ENCODE measurements at regions not wholly inside any gene's neighbourhood (a gene's known extent, or its start where the extent isn't known, plus 50 kb on each side); places are given as distances from the start of the nearest gene placed in this dataset.
"Not testable (repeated sequence)": the region's sequence is repeated elsewhere in the genome, so short reads cannot be mapped to it uniquely, and the experiment has no call there.

DNA sequence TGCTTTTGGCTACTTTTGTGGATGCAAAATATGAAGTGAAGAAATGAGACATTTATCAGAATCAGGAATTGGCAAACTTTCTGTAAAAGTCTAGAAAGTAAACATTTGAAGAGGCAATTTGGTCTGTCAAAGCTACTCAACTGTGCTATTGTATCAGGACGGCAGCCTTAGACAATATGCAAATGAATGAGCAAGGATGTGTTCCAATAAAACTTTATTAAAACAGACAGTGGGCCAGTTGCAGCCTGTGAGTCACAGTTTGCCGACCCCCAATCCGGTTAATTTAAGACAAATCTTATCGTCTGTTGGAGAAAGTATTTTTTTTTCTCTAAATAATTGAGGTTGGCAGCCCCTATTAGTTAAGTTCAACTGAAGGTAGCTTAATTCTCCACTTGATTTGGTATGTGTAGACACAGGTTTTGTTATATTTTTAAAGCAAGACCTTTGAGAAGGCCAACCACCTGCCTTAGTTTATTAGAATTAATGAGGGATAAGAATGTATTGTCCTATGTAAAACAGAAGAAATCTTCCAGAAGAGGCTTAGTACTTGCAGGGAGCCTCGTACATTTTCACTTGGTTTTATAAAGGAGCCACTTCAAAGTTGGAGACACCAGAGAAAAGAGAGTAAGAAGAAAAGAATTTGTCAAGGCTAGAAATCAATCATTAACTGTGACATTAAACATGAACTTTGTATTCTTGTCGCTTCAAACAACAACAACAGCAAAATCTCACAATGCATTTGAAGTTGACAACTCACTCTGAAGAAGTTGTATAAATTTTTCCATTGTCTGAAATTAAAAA lies 81.6 kb upstream of the FAT1 start:
- H3K27ac ChIP-seq (ENCODE audit: low read length) = no peak overlapping the region
- no peaks in the 10 kb centered on the region for H3K27me3 ChIP-seq (ENCODE audit: control insufficient read depth, insufficient read depth)
- DNase-seq (no peak), ATAC-seq (no peak)
- 85% methylated on average over 6 of the region's 6 CpGs for WGBS
- no peaks in the 10 kb centered on the region for H3K9me3 ChIP-seq (ENCODE audit: control insufficient read depth, low read length)
- intact Hi-C loops (cut with DNase I) = no loop called here
- no peak overlapping the region for H3K4me3 ChIP-seq (ENCODE audit: low read length)
- H3K4me1 ChIP-seq (ENCODE audit: control insufficient read depth, insufficient read depth, low read length) = no peaks in the 10 kb centered on the region

DNA sequence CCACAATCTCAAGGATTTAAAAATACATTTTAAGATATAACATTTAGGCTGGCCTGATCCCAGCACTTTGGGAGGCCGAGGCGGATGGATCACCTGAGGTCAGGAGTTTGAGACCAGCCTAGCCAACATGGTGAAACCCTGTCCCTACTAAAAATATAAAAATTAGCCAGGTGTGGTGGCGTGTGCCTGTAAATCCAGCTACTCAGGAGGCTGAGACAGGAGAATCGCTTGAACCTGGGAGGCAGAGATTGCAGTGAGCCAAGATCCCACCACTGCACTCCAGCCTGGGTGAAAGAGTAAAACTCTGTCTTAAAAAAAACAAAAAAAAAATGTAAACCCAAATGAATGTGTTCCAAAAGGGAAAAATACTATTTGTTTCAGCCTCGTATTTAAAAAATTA lies 82.3 kb upstream of the FAT1 start:
- H3K4me3 ChIP-seq (ENCODE audit: low read length); H3K9me3 ChIP-seq (ENCODE audit: control insufficient read depth, low read length); H3K27ac ChIP-seq (ENCODE audit: low read length); ATAC-seq; H3K4me1 ChIP-seq (ENCODE audit: control insufficient read depth, insufficient read depth, low read length); intact Hi-C loops (cut with DNase I); DNase-seq; H3K27me3 ChIP-seq (ENCODE audit: control insufficient read depth, insufficient read depth): not testable (repeated sequence)
- 88% methylated on average over 5 of the region's 5 CpGs for WGBS

DNA sequence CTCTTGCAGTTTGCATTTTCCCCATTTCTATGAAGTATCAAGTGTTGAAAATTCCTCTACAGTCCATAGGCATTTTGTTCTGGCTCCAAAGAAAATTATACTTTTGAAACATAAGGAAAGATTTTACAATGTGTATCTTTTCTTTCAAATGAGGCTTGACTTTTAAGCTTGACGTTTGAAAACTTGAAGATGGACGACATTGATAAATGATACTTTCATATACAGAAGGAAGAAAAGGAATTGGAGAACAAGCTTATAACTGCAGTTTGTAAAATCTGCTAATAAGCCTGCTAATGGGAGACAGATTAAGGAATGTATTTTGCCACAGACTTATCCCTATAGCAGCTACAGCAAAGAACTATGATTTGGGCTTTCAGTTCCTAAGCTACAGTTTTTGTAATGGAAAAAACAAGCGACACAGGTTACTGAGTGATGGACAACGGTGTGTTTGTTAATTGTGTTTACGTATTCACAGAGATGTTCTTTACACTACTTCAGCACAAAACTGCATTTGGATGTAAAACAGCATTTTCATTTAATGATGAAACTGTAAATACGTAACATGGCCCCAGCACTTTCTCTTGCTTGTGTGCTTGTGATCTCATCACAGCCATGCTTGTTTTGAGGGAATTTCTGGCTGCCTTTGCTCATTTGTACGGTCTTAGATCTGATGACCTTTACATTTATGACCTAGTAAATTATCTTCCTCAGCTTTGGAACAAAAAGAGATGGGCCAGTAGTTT lies 83.2 kb upstream of the FAT1 start:
- intact Hi-C loops (cut with DNase I) = no loop called here
- no peak overlapping the region for H3K27ac ChIP-seq (ENCODE audit: low read length)
- no peaks in the 10 kb centered on the region for H3K27me3 ChIP-seq (ENCODE audit: control insufficient read depth, insufficient read depth)
- no peaks in the 10 kb centered on the region for H3K9me3 ChIP-seq (ENCODE audit: control insufficient read depth, low read length)
- DNase-seq = no peak
- no peak for ATAC-seq
- H3K4me3 ChIP-seq (ENCODE audit: low read length) = no peak overlapping the region
- WGBS = 55% methylated on average over 7 of the region's 7 CpGs
- H3K4me1 ChIP-seq (ENCODE audit: control insufficient read depth, insufficient read depth, low read length) = no peaks in the 10 kb centered on the region

DNA sequence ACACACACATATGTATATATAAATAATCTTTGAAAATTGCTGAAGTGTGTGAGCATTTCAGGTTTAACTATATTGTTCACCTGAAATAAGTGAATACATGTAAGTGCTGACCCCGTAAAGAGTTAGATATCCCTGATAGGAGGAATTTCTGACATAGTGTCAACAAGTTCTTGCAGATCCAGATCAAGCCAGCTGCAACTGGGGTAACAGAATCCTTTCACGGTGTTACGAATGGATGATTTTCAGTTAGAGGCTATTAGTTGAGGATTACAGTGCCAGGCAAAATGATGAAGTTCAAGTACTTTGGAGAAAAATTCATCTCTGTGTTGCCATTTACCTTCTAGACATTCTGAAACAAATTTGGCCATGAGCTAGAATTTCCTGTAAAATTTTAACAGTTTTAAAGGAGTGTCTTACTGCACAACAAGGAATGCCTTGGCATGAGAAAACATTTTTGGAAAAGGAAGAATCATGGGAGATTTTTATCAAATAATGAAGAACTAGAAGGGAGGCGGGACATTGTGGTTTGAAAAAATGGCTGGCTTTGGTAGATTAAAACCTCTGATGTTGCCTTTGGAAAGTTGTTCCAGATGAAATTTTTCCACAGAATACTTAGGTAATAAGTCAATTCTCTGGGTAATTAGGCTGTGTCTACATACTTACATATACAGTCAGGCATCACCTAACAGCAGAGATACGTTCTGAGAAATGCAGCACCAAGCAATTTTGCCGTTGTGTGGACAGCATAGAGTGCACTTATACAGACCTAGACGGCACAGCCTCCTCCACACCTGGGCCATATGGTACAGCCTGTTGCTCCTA lies 84.4 kb upstream of the FAT1 start:
- H3K27ac ChIP-seq (ENCODE audit: low read length) = no peak overlapping the region
- intact Hi-C loops (cut with DNase I) = no loop called here
- WGBS = 89% methylated on average over 7 of the region's 7 CpGs
- H3K4me3 ChIP-seq (ENCODE audit: low read length) = no peak overlapping the region
- H3K9me3 ChIP-seq (ENCODE audit: control insufficient read depth, low read length) = no peaks in the 10 kb centered on the region
- no peaks in the 10 kb centered on the region for H3K27me3 ChIP-seq (ENCODE audit: control insufficient read depth, insufficient read depth)
- no peaks in the 10 kb centered on the region for H3K4me1 ChIP-seq (ENCODE audit: control insufficient read depth, insufficient read depth, low read length)
- no peak for ATAC-seq
- no peak for DNase-seq

DNA sequence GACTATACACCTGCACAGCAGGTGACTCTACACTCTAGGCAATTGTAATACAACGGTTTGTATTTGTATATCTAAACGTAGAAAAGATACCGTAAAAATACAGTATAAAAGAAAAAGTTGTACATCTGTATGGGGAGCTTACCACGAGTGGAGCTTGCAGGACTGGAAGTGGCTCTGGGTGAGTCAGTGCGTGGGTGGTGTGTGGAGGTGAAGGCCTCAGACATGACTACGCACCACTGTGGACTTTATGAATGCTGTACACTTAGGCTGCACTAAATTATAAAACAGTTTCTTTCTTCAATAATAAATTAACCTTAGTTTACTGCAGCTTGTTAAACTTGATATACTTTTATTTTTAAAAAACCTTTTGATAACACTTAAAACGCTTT lies 85.0 kb upstream of the FAT1 start:
- DNase-seq (no peak), ATAC-seq (no peak)
- no peak overlapping the region for H3K4me3 ChIP-seq (ENCODE audit: low read length)
- H3K27ac ChIP-seq (ENCODE audit: low read length) = no peak overlapping the region
- H3K4me1 ChIP-seq (ENCODE audit: control insufficient read depth, insufficient read depth, low read length) = no peaks in the 10 kb centered on the region
- 86% methylated on average over 7 of the region's 7 CpGs for WGBS
- H3K27me3 ChIP-seq (ENCODE audit: control insufficient read depth, insufficient read depth) = no peaks in the 10 kb centered on the region
- intact Hi-C loops (cut with DNase I) = no loop called here
- no peaks in the 10 kb centered on the region for H3K9me3 ChIP-seq (ENCODE audit: control insufficient read depth, low read length)

DNA sequence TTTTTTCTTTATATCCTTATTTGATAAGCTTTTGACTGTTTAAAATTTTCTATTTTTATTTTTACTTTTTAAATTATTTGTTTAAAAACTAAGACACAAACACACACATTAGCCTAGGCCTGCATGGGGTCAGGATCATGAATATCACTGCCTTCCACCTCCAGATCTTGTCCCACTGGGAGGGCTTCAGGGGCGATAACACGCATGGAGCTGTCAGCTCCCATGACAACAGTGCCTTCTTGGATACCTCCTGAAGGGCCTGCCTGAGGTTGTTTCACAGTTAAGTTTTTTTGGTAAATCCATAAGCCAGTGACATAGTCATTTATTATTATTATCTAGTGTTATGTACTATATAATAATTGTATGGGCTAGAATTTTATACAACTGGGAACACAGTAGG lies 85.4 kb upstream of the FAT1 start:
- no peak for ATAC-seq
- WGBS = 85% methylated on average over 2 of the region's 2 CpGs
- intact Hi-C loops (cut with DNase I) = no loop called here

DNA sequence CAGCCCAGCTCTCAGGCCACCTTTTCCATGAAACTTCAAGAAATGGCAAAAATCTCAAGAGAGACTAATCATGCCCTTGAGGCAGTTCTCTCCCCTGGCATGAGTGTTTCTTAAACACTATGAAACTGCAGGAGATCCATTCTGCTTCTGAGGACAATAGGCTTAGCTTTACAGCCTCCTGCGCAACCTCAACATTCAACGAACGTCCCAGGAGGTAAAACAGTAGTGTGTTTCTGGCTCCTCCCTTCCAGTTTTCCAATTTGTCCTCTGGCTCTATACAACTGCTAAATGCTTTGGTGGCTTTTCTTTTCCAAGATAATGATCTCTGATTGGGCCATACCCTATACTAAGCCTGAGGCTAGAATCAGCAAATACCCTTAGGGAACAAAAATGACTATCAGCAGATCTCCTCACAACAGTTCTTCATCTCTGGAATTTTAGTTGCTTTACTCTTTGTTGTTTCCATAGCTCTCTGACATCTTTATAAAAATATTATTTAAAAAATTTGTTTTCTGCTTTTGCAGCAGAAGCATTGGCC lies 87.0 kb upstream of the FAT1 start:
- intact Hi-C loops (cut with DNase I) = no loop called here
- ATAC-seq = no peak
- 51% methylated on average over 3 of the region's 3 CpGs for WGBS

More for the DNA sequence above, 85.4 kb upstream of the FAT1 start:
- Histone ChIP-seq H3K4me3 (ENCODE audit: low read length) (no peak overlapping the region), H3K9me3 (ENCODE audit: control insufficient read depth, low read length) (no peaks in the 10 kb centered on the region), H3K27ac (ENCODE audit: low read length) (no peak overlapping the region), H3K27me3 (ENCODE audit: control insufficient read depth, insufficient read depth) (no peaks in the 10 kb centered on the region), H3K4me1 (ENCODE audit: control insufficient read depth, insufficient read depth, low read length) (no peaks in the 10 kb centered on the region)
- DNase-seq = no peak

DNA sequence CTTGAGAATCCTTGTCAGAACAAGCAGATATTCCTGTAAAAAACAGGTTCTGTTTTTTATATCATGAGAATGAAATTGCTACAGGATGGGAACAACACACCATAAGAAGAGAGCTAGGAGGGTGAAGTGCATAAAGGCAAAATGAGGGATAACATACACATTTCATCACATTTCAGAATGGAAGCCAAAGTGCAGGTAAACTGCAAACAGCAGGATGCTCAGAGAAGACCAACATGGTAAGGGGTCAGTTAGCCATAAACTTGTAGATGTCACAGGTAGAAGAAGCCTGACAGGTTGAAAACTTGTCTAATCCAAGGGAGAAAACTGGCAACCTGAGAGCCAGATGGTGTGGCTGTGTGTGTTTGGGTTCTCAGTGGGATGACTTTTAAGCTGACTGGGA lies 88.9 kb upstream of the FAT1 start:
- no peaks in the 10 kb centered on the region for H3K4me1 ChIP-seq (ENCODE audit: control insufficient read depth, insufficient read depth, low read length)
- no peak overlapping the region for H3K27ac ChIP-seq (ENCODE audit: low read length)
- DNase-seq (no peak), ATAC-seq (no peak)
- no peaks in the 10 kb centered on the region for H3K27me3 ChIP-seq (ENCODE audit: control insufficient read depth, insufficient read depth)
- no peak overlapping the region for H3K4me3 ChIP-seq (ENCODE audit: low read length)
- no peaks in the 10 kb centered on the region for H3K9me3 ChIP-seq (ENCODE audit: control insufficient read depth, low read length)
- intact Hi-C loops (cut with DNase I) = no loop called here

More for the DNA sequence above, 87.0 kb upstream of the FAT1 start:
- Histone ChIP-seq H3K4me3 (ENCODE audit: low read length) (no peak overlapping the region), H3K27me3 (ENCODE audit: control insufficient read depth, insufficient read depth) (no peaks in the 10 kb centered on the region), H3K9me3 (ENCODE audit: control insufficient read depth, low read length) (no peaks in the 10 kb centered on the region), H3K27ac (ENCODE audit: low read length) (no peak overlapping the region), H3K4me1 (ENCODE audit: control insufficient read depth, insufficient read depth, low read length) (no peaks in the 10 kb centered on the region)
- DNase-seq = no peak

DNA sequence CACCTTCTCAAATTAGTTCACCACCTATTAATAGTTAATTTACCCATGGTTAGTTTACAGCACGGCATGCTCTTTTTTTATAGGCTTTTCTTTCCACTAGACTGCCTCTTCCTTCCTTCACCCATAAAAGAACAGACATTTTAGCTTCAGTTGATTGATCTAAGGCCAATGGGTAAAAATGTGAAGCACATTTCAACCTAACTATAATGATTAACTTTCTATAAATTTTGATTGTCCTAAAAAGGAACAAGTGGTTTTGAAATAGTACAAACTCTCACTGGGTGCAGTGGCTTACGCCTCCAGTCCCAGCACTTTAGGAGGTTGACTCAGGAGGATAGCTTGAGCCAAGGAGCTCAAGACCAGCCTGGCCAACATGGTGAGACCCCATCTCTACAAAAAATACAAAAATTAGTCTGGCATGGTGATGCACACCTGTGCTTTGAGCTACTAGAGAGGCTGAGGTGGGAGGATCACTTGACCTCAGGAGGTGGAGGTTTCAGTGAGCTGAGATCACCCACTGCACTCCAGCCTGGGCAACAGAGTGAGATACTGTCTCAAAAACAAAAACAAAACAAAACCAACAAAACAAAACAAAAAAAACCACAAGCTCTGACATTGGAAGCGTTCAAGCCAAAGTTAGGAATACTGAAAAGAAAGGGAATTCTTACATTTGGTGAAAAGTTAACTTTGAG lies 89.9 kb upstream of the FAT1 start:
- no peaks in the 10 kb centered on the region for H3K27me3 ChIP-seq (ENCODE audit: control insufficient read depth, insufficient read depth)
- intact Hi-C loops (cut with DNase I) = no loop called here
- 80% methylated on average over 3 of the region's 3 CpGs for WGBS
- H3K4me3 ChIP-seq (ENCODE audit: low read length) = no peak overlapping the region
- H3K9me3 ChIP-seq (ENCODE audit: control insufficient read depth, low read length) = no peaks in the 10 kb centered on the region
- DNase-seq (no peak), ATAC-seq (no peak)
- H3K4me1 ChIP-seq (ENCODE audit: control insufficient read depth, insufficient read depth, low read length) = no peaks in the 10 kb centered on the region
- H3K27ac ChIP-seq (ENCODE audit: low read length) = no peak overlapping the region

DNA sequence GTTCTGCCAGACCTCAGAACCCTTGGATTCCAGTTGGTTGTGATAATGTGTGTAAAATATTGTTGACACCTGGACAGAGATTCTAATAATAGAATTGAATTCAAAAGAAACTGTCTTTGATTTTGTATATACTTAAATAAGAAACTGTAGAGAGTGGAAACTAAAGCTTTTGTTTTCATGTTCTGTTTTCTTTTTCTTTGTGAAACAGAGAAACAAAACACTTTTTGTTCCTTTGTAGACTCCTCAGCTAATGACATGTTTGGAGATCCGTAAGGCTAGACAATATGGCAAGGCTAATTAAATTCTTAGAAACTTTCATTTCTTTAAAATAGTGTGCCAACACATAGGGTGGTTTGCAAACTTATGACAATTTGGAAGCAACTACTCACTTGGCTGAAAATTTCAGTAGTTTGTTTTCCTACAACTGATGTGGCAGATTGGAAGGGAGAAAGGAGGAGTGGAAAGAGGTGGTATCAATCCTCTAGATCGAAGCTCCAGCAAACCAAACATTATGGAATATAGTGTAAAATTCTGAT lies 90.9 kb upstream of the FAT1 start:
- Histone ChIP-seq H3K27ac (ENCODE audit: low read length) (no peak overlapping the region), H3K27me3 (ENCODE audit: control insufficient read depth, insufficient read depth) (no peaks in the 10 kb centered on the region), H3K4me3 (ENCODE audit: low read length) (no peak overlapping the region), H3K4me1 (ENCODE audit: control insufficient read depth, insufficient read depth, low read length) (no peaks in the 10 kb centered on the region), H3K9me3 (ENCODE audit: control insufficient read depth, low read length) (no peaks in the 10 kb centered on the region)
- 38% methylated on average over 2 of the region's 2 CpGs for WGBS
- ATAC-seq (no peak), DNase-seq (no peak)
- intact Hi-C loops (cut with DNase I) = no loop called here

Measured in right cardiac atrium (tissue), 5 donors.